Transverse colon (tissue), 4 donors: ENCODE measurements at regions not wholly inside any gene's neighbourhood (a gene's known extent, or its start where the extent isn't known, plus 50 kb on each side); places are given as distances from the start of the nearest gene placed in this dataset.

Source experiments
- POLR2A ChIP-seq: fragments of 450-650 bp; IDR thresholded peaks from one replicate; pipeline ENCODE4 v1.6.1; 2016; ENCODE audit warnings: antibody characterized with exemption, mild to moderate bottlenecking, moderate library complexity
- POLR2AphosphoS5 ChIP-seq, 3 donors: sonication (generic); formaldehyde crosslinking; IDR thresholded peaks; one replicate each; pipeline ENCODE4 v1.6.1; 2016; ENCODE audit warnings: antibody characterized with exemption in 3 of 3
- TF ChIP-seq, protein P1 (sequence below), 5 experiments: fragments of 200-600 bp in 3 of 5; fragments of 450-650 bp in 2 of 5; sonication (generic) in 3 of 5; IDR thresholded peaks; 1 replicate in 2 of 5; 2 replicates in 3 of 5; pipeline ENCODE4 v1.5.1; 2016 to 2017; ENCODE audit warnings: antibody characterized with exemption in 5 of 5, inconsistent platforms in 3 of 5, mild to moderate bottlenecking in 2 of 5, moderate library complexity in 1 of 5

DNA sequence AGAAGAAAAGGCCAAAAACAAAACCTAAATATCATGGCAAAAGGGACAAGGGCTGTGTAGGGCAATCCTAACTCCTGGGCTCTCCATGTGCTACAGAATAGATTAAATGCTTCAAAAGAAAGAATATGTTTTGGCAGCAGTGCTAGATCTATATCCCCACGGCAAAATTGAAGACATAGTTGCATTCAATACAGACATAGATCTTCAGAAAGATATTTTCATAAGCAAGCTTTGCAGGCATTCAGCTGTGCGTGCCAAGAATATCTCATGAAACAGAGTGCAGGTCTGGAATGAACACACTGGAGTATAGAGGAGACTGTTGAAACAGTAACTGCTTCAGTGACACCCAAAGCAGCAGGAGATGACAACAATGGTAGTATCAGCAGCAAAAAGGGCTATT, 1476.9 kb downstream of the ARAP2 start:
- TF ChIP-seq, protein P1, sequence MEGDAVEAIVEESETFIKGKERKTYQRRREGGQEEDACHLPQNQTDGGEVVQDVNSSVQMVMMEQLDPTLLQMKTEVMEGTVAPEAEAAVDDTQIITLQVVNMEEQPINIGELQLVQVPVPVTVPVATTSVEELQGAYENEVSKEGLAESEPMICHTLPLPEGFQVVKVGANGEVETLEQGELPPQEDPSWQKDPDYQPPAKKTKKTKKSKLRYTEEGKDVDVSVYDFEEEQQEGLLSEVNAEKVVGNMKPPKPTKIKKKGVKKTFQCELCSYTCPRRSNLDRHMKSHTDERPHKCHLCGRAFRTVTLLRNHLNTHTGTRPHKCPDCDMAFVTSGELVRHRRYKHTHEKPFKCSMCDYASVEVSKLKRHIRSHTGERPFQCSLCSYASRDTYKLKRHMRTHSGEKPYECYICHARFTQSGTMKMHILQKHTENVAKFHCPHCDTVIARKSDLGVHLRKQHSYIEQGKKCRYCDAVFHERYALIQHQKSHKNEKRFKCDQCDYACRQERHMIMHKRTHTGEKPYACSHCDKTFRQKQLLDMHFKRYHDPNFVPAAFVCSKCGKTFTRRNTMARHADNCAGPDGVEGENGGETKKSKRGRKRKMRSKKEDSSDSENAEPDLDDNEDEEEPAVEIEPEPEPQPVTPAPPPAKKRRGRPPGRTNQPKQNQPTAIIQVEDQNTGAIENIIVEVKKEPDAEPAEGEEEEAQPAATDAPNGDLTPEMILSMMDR (IDR thresholded peaks at IDR 0.05): no peak
- TF ChIP-seq POLR2AphosphoS5 (IDR thresholded peaks at IDR 0.05) (no peak), POLR2A (no peak)
